ENCODE measurements at regions not wholly inside any gene's neighbourhood (a gene's known extent, or its start where the extent isn't known, plus 50 kb on each side); places are given as distances from the start of the nearest gene placed in this dataset.

DNA sequence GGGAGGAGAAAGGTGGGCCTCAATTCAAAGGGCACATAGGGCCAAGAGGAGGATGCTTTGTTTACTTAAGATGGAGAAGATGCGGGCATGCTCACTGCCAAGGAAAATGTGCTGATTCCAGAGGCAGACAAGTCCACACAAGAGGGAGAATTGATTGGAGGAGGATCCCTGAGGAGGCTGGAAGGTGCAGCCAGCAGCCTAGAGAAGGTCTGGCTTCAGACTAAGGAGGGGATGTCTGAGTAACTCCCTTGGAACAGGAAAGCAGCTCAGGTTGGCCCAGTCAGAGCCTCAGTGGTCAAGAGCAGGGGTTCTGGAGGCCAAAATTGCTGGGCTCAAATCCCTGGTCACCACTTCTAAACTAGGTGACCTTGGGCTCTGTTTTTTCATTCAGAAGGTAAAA is 265.5 kb upstream of the NCKAP5 start:
- H3K4me1 ChIP-seq (ENCODE audit: insufficient read depth), result no peaks in the 10 kb centered on the region
- no peaks in the 10 kb centered on the region for H3K27me3 ChIP-seq (ENCODE audit: insufficient read depth)
- H3K9me2 ChIP-seq (ENCODE audit: insufficient read depth), result no peaks in the 10 kb centered on the region; the same call in 1 of the 2 replicates
- no peaks in the 10 kb centered on the region for H4K20me1 ChIP-seq (replicated peaks; ENCODE audit: insufficient read depth)
- no peaks in the 10 kb centered on the region for H3K36me3 ChIP-seq (ENCODE audit: insufficient read depth)
- H3K36me3 Mint-ChIP-seq (ENCODE audit: low read depth), result no peaks in the 10 kb centered on the region
- no peak overlapping the region for H2AFZ ChIP-seq
- TF ChIP-seq POLR2AphosphoS5 (IDR thresholded peaks at IDR 0.05; ENCODE audit: low read depth), result no peak
- TF ChIP-seq, protein P1, sequence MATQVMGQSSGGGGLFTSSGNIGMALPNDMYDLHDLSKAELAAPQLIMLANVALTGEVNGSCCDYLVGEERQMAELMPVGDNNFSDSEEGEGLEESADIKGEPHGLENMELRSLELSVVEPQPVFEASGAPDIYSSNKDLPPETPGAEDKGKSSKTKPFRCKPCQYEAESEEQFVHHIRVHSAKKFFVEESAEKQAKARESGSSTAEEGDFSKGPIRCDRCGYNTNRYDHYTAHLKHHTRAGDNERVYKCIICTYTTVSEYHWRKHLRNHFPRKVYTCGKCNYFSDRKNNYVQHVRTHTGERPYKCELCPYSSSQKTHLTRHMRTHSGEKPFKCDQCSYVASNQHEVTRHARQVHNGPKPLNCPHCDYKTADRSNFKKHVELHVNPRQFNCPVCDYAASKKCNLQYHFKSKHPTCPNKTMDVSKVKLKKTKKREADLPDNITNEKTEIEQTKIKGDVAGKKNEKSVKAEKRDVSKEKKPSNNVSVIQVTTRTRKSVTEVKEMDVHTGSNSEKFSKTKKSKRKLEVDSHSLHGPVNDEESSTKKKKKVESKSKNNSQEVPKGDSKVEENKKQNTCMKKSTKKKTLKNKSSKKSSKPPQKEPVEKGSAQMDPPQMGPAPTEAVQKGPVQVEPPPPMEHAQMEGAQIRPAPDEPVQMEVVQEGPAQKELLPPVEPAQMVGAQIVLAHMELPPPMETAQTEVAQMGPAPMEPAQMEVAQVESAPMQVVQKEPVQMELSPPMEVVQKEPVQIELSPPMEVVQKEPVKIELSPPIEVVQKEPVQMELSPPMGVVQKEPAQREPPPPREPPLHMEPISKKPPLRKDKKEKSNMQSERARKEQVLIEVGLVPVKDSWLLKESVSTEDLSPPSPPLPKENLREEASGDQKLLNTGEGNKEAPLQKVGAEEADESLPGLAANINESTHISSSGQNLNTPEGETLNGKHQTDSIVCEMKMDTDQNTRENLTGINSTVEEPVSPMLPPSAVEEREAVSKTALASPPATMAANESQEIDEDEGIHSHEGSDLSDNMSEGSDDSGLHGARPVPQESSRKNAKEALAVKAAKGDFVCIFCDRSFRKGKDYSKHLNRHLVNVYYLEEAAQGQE (IDR thresholded peaks at IDR 0.05; ENCODE audit: unreplicated experiment), result no peak
- TF ChIP-seq ZNF114 (CRISPR knock-in tag; IDR thresholded peaks at IDR 0.05), result no peak
- TF ChIP-seq, protein P2, sequence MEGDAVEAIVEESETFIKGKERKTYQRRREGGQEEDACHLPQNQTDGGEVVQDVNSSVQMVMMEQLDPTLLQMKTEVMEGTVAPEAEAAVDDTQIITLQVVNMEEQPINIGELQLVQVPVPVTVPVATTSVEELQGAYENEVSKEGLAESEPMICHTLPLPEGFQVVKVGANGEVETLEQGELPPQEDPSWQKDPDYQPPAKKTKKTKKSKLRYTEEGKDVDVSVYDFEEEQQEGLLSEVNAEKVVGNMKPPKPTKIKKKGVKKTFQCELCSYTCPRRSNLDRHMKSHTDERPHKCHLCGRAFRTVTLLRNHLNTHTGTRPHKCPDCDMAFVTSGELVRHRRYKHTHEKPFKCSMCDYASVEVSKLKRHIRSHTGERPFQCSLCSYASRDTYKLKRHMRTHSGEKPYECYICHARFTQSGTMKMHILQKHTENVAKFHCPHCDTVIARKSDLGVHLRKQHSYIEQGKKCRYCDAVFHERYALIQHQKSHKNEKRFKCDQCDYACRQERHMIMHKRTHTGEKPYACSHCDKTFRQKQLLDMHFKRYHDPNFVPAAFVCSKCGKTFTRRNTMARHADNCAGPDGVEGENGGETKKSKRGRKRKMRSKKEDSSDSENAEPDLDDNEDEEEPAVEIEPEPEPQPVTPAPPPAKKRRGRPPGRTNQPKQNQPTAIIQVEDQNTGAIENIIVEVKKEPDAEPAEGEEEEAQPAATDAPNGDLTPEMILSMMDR (conservative IDR thresholded peaks at IDR 0.05; ENCODE audit: low read depth in 2 of 2), result no peak
- TF ChIP-seq, protein P3, sequence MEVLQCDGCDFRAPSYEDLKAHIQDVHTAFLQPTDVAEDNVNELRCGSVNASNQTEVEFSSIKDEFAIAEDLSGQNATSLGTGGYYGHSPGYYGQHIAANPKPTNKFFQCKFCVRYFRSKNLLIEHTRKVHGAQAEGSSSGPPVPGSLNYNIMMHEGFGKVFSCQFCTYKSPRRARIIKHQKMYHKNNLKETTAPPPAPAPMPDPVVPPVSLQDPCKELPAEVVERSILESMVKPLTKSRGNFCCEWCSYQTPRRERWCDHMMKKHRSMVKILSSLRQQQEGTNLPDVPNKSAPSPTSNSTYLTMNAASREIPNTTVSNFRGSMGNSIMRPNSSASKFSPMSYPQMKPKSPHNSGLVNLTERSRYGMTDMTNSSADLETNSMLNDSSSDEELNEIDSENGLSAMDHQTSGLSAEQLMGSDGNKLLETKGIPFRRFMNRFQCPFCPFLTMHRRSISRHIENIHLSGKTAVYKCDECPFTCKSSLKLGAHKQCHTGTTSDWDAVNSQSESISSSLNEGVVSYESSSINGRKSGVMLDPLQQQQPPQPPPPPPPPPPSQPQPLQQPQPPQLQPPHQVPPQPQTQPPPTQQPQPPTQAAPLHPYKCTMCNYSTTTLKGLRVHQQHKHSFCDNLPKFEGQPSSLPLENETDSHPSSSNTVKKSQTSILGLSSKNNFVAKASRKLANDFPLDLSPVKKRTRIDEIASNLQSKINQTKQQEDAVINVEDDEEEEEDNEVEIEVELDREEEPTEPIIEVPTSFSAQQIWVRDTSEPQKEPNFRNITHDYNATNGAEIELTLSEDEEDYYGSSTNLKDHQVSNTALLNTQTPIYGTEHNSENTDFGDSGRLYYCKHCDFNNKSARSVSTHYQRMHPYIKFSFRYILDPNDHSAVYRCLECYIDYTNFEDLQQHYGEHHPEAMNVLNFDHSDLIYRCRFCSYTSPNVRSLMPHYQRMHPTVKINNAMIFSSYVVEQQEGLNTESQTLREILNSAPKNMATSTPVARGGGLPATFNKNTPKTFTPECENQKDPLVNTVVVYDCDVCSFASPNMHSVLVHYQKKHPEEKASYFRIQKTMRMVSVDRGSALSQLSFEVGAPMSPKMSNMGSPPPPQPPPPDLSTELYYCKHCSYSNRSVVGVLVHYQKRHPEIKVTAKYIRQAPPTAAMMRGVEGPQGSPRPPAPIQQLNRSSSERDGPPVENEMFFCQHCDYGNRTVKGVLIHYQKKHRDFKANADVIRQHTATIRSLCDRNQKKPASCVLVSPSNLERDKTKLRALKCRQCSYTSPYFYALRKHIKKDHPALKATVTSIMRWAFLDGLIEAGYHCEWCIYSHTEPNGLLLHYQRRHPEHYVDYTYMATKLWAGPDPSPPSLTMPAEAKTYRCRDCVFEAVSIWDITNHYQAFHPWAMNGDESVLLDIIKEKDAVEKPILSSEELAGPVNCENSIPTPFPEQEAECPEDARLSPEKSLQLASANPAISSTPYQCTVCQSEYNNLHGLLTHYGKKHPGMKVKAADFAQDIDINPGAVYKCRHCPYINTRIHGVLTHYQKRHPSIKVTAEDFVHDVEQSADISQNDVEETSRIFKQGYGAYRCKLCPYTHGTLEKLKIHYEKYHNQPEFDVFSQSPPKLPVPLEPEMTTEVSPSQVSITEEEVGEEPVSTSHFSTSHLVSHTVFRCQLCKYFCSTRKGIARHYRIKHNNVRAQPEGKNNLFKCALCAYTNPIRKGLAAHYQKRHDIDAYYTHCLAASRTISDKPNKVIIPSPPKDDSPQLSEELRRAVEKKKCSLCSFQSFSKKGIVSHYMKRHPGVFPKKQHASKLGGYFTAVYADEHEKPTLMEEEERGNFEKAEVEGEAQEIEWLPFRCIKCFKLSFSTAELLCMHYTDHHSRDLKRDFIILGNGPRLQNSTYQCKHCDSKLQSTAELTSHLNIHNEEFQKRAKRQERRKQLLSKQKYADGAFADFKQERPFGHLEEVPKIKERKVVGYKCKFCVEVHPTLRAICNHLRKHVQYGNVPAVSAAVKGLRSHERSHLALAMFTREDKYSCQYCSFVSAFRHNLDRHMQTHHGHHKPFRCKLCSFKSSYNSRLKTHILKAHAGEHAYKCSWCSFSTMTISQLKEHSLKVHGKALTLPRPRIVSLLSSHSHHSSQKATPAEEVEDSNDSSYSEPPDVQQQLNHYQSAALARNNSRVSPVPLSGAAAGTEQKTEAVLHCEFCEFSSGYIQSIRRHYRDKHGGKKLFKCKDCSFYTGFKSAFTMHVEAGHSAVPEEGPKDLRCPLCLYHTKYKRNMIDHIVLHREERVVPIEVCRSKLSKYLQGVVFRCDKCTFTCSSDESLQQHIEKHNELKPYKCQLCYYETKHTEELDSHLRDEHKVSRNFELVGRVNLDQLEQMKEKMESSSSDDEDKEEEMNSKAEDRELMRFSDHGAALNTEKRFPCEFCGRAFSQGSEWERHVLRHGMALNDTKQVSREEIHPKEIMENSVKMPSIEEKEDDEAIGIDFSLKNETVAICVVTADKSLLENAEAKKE (CRISPR knock-in tag; IDR thresholded peaks at IDR 0.05), result no peak
- TF ChIP-seq, protein P4, sequence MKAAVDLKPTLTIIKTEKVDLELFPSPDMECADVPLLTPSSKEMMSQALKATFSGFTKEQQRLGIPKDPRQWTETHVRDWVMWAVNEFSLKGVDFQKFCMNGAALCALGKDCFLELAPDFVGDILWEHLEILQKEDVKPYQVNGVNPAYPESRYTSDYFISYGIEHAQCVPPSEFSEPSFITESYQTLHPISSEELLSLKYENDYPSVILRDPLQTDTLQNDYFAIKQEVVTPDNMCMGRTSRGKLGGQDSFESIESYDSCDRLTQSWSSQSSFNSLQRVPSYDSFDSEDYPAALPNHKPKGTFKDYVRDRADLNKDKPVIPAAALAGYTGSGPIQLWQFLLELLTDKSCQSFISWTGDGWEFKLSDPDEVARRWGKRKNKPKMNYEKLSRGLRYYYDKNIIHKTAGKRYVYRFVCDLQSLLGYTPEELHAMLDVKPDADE (IDR thresholded peaks at IDR 0.05), result no peak
- no peak for TF ChIP-seq EZH2phosphoT487 (IDR thresholded peaks at IDR 0.05; ENCODE audit: unreplicated experiment)
- no peak for DNase-seq (ENCODE audit: low spot score)
- no peaks in the 10 kb centered on the region for H3K4me1 Mint-ChIP-seq
- H3K27me3 Mint-ChIP-seq (ENCODE audit: insufficient read depth, low read depth, poor library complexity), result no peaks in the 10 kb centered on the region
- ATAC-seq, result no peak
- H3K4me3 ChIP-seq, result no peak overlapping the region
- H3F3A ChIP-seq (replicated peaks; ENCODE audit: low read depth), result no peaks in the 10 kb centered on the region
- no peak overlapping the region for H3K4me2 ChIP-seq
- no peak overlapping the region for H3K27ac ChIP-seq (ENCODE audit: low read depth)
- no peak overlapping the region for H3K27ac Mint-ChIP-seq
- no peak overlapping the region for H3K4me3 Mint-ChIP-seq
- no peaks in the 10 kb centered on the region for H3K79me2 ChIP-seq (replicated peaks; ENCODE audit: insufficient read depth)
- H3K9me3 Mint-ChIP-seq, result 0 out of 3 replicates have a peak, but pooled peaks cover 3% of the 10 kb centered on the region

All from GM23338 (cell line).